ENCODE measurements at regions not wholly inside any gene's neighbourhood (a gene's known extent, or its start where the extent isn't known, plus 50 kb on each side); places are given as distances from the start of the nearest gene placed in this dataset.

DNA sequence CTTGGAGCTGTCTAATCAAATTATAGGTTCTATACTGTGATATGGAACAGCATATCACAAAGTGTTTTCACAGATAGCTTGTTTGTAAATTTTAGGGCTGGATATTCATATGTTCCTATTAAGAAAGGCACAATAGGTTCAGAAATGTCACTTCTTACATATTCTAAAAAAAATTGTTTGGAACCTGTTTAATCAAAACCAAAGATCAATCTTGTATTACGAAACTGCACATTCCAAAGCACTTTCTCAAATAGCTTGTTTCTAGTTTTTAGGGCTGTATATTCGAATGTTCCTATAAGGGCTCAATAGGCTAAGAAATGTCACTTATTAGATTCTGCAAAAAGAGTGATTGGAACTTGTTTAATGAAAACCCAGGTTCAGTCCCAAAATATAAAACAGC, 67.4 kb upstream of the OSBPL11 start:
- no peak for DNase-seq (ENCODE audit: low read depth)
- H3K4me3 ChIP-seq (ENCODE audit: low read depth, low read length) = no peak overlapping the region
- H3K36me3 ChIP-seq (ENCODE audit: control insufficient read depth, insufficient read depth, low read length) = no peaks in the 10 kb centered on the region
- TF ChIP-seq, protein P1, sequence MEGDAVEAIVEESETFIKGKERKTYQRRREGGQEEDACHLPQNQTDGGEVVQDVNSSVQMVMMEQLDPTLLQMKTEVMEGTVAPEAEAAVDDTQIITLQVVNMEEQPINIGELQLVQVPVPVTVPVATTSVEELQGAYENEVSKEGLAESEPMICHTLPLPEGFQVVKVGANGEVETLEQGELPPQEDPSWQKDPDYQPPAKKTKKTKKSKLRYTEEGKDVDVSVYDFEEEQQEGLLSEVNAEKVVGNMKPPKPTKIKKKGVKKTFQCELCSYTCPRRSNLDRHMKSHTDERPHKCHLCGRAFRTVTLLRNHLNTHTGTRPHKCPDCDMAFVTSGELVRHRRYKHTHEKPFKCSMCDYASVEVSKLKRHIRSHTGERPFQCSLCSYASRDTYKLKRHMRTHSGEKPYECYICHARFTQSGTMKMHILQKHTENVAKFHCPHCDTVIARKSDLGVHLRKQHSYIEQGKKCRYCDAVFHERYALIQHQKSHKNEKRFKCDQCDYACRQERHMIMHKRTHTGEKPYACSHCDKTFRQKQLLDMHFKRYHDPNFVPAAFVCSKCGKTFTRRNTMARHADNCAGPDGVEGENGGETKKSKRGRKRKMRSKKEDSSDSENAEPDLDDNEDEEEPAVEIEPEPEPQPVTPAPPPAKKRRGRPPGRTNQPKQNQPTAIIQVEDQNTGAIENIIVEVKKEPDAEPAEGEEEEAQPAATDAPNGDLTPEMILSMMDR (IDR thresholded peaks at IDR 0.05; ENCODE audit: insufficient read depth, low read length, poor library complexity, severe bottlenecking) = no peak
- no peaks in the 10 kb centered on the region for H3K27me3 ChIP-seq (ENCODE audit: control insufficient read depth, insufficient read depth, low read length)

DNA sequence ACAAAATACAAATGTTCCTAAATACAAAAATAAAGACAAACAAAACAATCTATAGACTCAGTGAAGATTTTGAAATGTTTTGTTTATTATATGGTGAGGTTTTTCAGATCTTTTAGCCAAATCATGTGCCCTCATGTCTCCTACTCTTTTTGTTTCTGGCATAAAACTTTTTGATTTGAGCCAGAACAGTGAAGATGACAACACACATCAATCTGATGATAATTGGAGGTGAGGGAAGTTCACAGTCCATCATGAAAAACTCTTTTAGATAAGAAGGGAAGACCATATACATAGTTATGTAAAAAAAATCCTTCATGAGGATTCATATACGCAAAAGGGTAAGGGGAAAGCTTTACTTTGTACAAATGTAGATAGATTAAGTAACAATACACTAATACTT, 75.1 kb upstream of the OSBPL11 start:
- H3K36me3 ChIP-seq (ENCODE audit: control insufficient read depth, insufficient read depth, low read length) = no peaks in the 10 kb centered on the region
- no peaks in the 10 kb centered on the region for H3K27me3 ChIP-seq (ENCODE audit: control insufficient read depth, insufficient read depth, low read length)
- no peak overlapping the region for H3K4me3 ChIP-seq (ENCODE audit: low read depth, low read length)
- TF ChIP-seq, protein P1 (IDR thresholded peaks at IDR 0.05; ENCODE audit: insufficient read depth, low read length, poor library complexity, severe bottlenecking) = no peak
- no peak for DNase-seq (ENCODE audit: low read depth)

DNA sequence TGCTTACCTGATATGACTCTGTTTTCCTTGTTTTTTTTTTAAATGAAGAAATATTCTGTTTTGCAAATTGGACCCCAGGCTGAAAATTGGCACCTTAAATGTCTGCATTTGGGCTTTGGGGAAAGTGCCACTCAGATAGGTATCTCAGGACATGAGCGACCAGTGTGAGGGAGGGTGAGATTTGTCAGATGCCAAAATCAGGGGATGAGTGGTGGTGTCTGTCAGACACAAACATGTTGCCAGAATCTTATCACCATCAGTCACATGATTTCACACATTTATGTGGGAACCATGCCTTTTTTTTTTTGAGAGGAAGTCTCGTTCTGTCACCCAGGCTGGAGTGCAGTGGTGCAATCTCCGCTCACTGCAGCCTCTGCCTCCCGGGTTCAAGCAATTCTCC, 75.6 kb upstream of the OSBPL11 start:
- TF ChIP-seq, protein P1 (IDR thresholded peaks at IDR 0.05; ENCODE audit: insufficient read depth, low read length, poor library complexity, severe bottlenecking) = no peak
- no peak for DNase-seq (ENCODE audit: low read depth)
- no peaks in the 10 kb centered on the region for H3K27me3 ChIP-seq (ENCODE audit: control insufficient read depth, insufficient read depth, low read length)
- no peaks in the 10 kb centered on the region for H3K36me3 ChIP-seq (ENCODE audit: control insufficient read depth, insufficient read depth, low read length)
- no peak overlapping the region for H3K4me3 ChIP-seq (ENCODE audit: low read depth, low read length)

DNA sequence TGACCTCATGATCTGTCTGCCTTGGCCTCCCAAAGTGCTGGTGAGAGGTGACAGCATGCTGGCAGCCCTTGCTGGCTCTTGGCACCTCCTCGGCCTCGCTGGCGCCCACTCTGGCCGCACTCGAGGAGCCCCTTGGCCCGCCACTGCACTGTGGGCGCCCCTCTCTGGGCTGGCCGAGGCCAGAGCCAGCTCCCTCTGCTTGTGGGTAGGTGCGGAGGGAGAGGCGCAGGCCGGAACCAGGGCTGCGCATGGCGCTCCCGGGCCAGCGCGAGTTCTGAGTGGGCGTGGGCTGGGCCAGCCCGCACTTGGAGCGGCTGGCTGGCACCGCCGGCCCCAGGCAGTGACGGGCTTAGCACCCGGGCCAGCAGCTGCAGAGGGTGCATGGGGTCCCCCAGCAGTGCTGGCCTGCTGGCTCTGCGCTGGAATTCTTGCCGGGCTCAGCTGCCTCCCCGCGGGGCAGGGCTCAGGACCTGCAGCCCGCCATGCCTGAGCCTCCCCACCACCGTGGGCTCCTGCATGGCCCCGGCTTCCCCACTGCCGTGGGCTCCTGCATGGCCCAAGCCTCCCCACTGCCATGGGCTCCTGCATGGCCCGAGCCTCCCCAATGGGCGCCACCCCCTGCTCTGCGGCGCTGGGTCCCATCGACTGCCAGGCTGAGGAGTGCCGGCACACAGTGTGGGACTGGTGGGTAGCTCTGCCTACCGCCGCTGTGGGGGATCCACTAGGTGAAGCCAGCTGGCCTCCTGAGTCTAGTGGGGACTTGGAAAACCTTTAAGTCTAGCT, 76.4 kb upstream of the OSBPL11 start:
- Histone ChIP-seq H3K36me3 (ENCODE audit: control insufficient read depth, insufficient read depth, low read length) (no peaks in the 10 kb centered on the region), H3K27me3 (ENCODE audit: control insufficient read depth, insufficient read depth, low read length) (no peaks in the 10 kb centered on the region), H3K4me3 (ENCODE audit: low read depth, low read length) (no peak overlapping the region)
- no peak for DNase-seq (ENCODE audit: low read depth)
- TF ChIP-seq, protein P1 (IDR thresholded peaks at IDR 0.05; ENCODE audit: insufficient read depth, low read length, poor library complexity, severe bottlenecking) = no peak

DNA sequence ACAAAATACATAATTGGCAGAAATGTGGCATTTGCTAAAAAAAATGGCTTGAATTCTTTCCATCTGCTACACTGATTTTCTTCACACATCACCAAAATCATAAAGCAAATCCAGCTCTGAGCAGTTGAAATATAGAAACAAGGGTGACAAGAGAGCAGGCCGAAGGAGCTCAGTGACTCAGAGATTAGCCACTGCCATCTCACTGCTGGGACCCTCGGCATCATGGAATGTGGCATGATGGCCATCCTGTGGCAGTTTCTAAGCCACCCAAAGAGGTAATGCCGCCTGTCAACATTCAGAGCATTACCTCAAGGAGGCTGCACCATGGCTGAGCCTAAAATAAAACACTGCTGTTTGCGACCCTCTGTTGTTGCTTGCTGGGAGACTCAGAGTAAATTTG, 80.5 kb upstream of the OSBPL11 start:
- Histone ChIP-seq H3K36me3 (ENCODE audit: control insufficient read depth, insufficient read depth, low read length) (no peaks in the 10 kb centered on the region), H3K27me3 (ENCODE audit: control insufficient read depth, insufficient read depth, low read length) (no peaks in the 10 kb centered on the region), H3K4me3 (ENCODE audit: low read depth, low read length) (no peak overlapping the region)
- DNase-seq (ENCODE audit: low read depth) = no peak
- TF ChIP-seq, protein P1 (IDR thresholded peaks at IDR 0.05; ENCODE audit: insufficient read depth, low read length, poor library complexity, severe bottlenecking) = no peak

DNA sequence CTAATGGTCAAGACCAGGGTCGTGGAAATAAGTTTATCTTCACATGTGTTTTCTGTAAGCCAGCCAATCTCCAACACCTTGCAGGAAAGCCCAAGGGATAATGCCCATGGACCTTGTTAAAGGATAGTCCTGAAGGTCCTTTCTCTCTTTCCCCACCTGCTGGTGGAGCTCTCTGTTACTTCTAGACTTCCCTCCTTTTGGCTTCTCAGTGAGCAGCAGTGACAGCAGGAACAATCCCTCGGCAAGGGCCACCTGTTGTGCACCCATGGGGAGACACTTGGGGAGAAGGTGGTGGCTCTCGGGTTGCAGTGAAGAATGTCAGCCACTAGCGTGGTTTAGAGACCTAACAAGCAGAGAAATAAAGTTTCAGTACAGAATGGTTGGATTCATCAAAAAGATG, 84.0 kb upstream of the OSBPL11 start:
- H3K4me3 ChIP-seq (ENCODE audit: low read depth, low read length) = no peak overlapping the region
- H3K27me3 ChIP-seq (ENCODE audit: control insufficient read depth, insufficient read depth, low read length) = no peaks in the 10 kb centered on the region
- DNase-seq (ENCODE audit: low read depth) = no peak
- TF ChIP-seq, protein P1 (IDR thresholded peaks at IDR 0.05; ENCODE audit: insufficient read depth, low read length, poor library complexity, severe bottlenecking) = no peak
- H3K36me3 ChIP-seq (ENCODE audit: control insufficient read depth, insufficient read depth, low read length) = no peaks in the 10 kb centered on the region

All from kidney epithelial cell (primary cell).